NB4 (cell line): ENCODE measurements at regions not wholly inside any gene's neighbourhood (a gene's known extent, or its start where the extent isn't known, plus 50 kb on each side); places are given as distances from the start of the nearest gene placed in this dataset.

Experiments used
- CTCF ChIP-seq: IDR thresholded peaks from one replicate; pipeline ENCODE4 v1.5.1; 2012; ENCODE audit warnings: low read depth, low read length
- MYC ChIP-seq: IDR thresholded peaks from 2 replicates; pipeline ENCODE4 v1.6.1; 2011; ENCODE audit warnings: low read depth, low read length
- POLR2A ChIP-seq: IDR thresholded peaks from 2 replicates; pipeline ENCODE4 v1.6.1; 2011; ENCODE audit warnings: mild to moderate bottlenecking; ENCODE audit not compliant: insufficient read length; ENCODE audit errors: extremely low read depth

GRCh38 chr6:19902201-19902600, 65.0 kb downstream of the ID4 start:
- no peak for TF ChIP-seq MYC
- TF ChIP-seq CTCF: no peak
- TF ChIP-seq POLR2A: no peak
